SK-N-SH treated with all-trans-retinoic acid at 6 μM for 48 hours (cell line): ENCODE measurements at regions not wholly inside any gene's neighbourhood (a gene's known extent, or its start where the extent isn't known, plus 50 kb on each side); places are given as distances from the start of the nearest gene placed in this dataset.

Source experiments
- ATAC-seq: fragments of 200-7000 bp; cut with Tn5 transposase; 3 replicates; pipeline ENCODE4 v1.9.1; 2020; ENCODE audit warnings: mild to moderate bottlenecking, moderate library complexity
- ARNTL ChIP-seq: fragments of 450-650 bp; formaldehyde crosslinking; IDR thresholded peaks from 2 replicates; pipeline ENCODE4 v1.5.0; 2020; ENCODE audit warnings: low read depth, mild to moderate bottlenecking, moderate library complexity, borderline replicate concordance
- BACH2 ChIP-seq: fragments of 250-450 bp; sonication (Bioruptor Pico); IDR thresholded peaks from 2 replicates; pipeline ENCODE4 v1.9.0; 2021; ENCODE audit warnings: mild to moderate bottlenecking, borderline replicate concordance
- CSDC2 ChIP-seq: fragments of 250-450 bp; sonication (Bioruptor Pico); IDR thresholded peaks from 2 replicates; pipeline ENCODE4 v1.5.0; 2020; ENCODE audit warnings: mild to moderate bottlenecking, moderate library complexity
- CSRNP3 ChIP-seq: fragments of 250-450 bp; sonication (Bioruptor Pico); IDR thresholded peaks from 2 replicates; pipeline ENCODE4 v1.5.1; 2021; ENCODE audit warnings: mild to moderate bottlenecking, moderate library complexity
- ESRRG ChIP-seq: fragments of 250-450 bp; sonication (Bioruptor Pico); IDR thresholded peaks from 2 replicates; pipeline ENCODE4 v1.6.1; 2021; ENCODE audit warnings: mild to moderate bottlenecking
- GLIS3 ChIP-seq: fragments of 250-450 bp; sonication (Bioruptor Pico); IDR thresholded peaks from 2 replicates; pipeline ENCODE4 v1.5.0; 2020; ENCODE audit warnings: mild to moderate bottlenecking, moderate library complexity
- ISL1 ChIP-seq: fragments of 250-450 bp; sonication (Bioruptor Pico); IDR thresholded peaks from 2 replicates; pipeline ENCODE4 v2.1.2; 2022; ENCODE audit warnings: mild to moderate bottlenecking, moderate library complexity
- OSR1 ChIP-seq: fragments of 250-450 bp; sonication (Bioruptor Pico); IDR thresholded peaks from 2 replicates; pipeline ENCODE4 v1.8.0; 2022; ENCODE audit warnings: moderate library complexity, mild to moderate bottlenecking, inconsistent platforms
- PATZ1 ChIP-seq: fragments of 250-450 bp; sonication (Bioruptor Pico); IDR thresholded peaks from 2 replicates; pipeline ENCODE4 v1.8.0; 2020; ENCODE audit warnings: mild to moderate bottlenecking, moderate library complexity, borderline replicate concordance
- PPARA ChIP-seq: fragments of 250-450 bp; sonication (Bioruptor Pico); IDR thresholded peaks from 2 replicates; pipeline ENCODE4 v1.5.0; 2020; ENCODE audit warnings: mild to moderate bottlenecking, borderline replicate concordance
- RARB ChIP-seq: fragments of 250-450 bp; sonication (Bioruptor Pico); IDR thresholded peaks from 2 replicates; pipeline ENCODE4 v1.8.0; 2021; ENCODE audit warnings: mild to moderate bottlenecking, moderate library complexity
- SNAI2 ChIP-seq: fragments of 250-450 bp; sonication (Bioruptor Pico); IDR thresholded peaks from 2 replicates; pipeline ENCODE4 v1.5.0; 2020; ENCODE audit warnings: mild to moderate bottlenecking, moderate library complexity
- TCF4 ChIP-seq: fragments of 250-450 bp; sonication (Bioruptor Pico); IDR thresholded peaks from 2 replicates; pipeline ENCODE4 v1.8.0; 2021; ENCODE audit warnings: mild to moderate bottlenecking, moderate library complexity, borderline replicate concordance
- ZC3H10 ChIP-seq: fragments of 250-450 bp; sonication (Bioruptor Pico); IDR thresholded peaks from 2 replicates; pipeline ENCODE4 v1.5.1; 2021; ENCODE audit warnings: mild to moderate bottlenecking, moderate library complexity
- ZFP30 ChIP-seq: fragments of 450-650 bp; formaldehyde crosslinking; IDR thresholded peaks from 2 replicates; pipeline ENCODE4 v1.5.0; 2022; ENCODE audit warnings: mild to moderate bottlenecking, moderate library complexity
- ZNF565 ChIP-seq: fragments of 450-650 bp; formaldehyde crosslinking; conservative IDR thresholded peaks from 2 replicates; pipeline ENCODE4 v1.5.0; 2020; ENCODE audit warnings: low read depth, mild to moderate bottlenecking, moderate library complexity
- ZNF70 ChIP-seq: fragments of 450-650 bp; formaldehyde crosslinking; IDR thresholded peaks from 2 replicates; pipeline ENCODE4 v1.5.0; 2020; ENCODE audit warnings: mild to moderate bottlenecking, moderate library complexity
- ZNF8 ChIP-seq: fragments of 450-650 bp; formaldehyde crosslinking; IDR thresholded peaks from 2 replicates; pipeline ENCODE4 v1.5.0; 2020; ENCODE audit warnings: mild to moderate bottlenecking, moderate library complexity
- TF ChIP-seq, protein P1 (sequence below): fragments of 250-450 bp; sonication (Bioruptor Pico); IDR thresholded peaks from 2 replicates; pipeline ENCODE4 v1.8.0; 2021; ENCODE audit warnings: low read depth, mild to moderate bottlenecking, moderate library complexity, borderline replicate concordance

DNA sequence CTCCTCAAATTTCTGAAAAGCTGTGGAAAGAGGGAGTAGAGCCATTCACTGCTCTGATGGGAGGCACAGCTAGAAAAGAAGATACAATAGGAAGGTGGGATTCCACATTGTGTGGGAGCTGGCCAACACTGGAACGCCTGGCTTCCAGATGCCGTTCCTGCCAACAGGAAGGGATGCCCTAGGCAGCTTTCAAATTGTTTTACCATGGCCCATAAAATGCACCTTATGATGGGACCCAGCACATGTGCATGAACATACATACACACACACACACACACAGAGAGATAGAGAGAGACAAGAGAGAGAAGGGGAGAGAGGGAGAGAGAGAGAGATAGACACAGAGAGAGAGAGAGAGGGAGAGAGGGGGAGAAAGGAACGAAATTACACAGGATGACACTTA, 86.1 kb upstream of the BZW1 start:
- peak; percentile 38; the same call in 2 of the 3 replicates for ATAC-seq
- no peak for TF ChIP-seq RARB
- TF ChIP-seq ESRRG: no peak
- no peak for TF ChIP-seq ZNF565 (CRISPR knock-in tag)
- TF ChIP-seq ZNF70 (CRISPR knock-in tag): peak; percentile 64; the same call in 1 of the 2 replicates
- no peak for TF ChIP-seq PATZ1 (CRISPR knock-in tag)

- no peak for TF ChIP-seq PATZ1 (CRISPR knock-in tag)
- no peak for TF ChIP-seq ARNTL (CRISPR knock-in tag)
- TF ChIP-seq ZNF8 (CRISPR knock-in tag): no peak
- TF ChIP-seq ISL1 (CRISPR knock-in tag): no peak
- no peak for TF ChIP-seq RARB
- TF ChIP-seq TCF4 (CRISPR knock-in tag): no peak
- no peak for TF ChIP-seq ZFP30 (CRISPR knock-in tag)
- TF ChIP-seq CSRNP3 (CRISPR knock-in tag): no peak
- TF ChIP-seq ESRRG: no peak
- TF ChIP-seq SNAI2: no peak
- TF ChIP-seq OSR1: no peak
- no peak for TF ChIP-seq BACH2 (CRISPR knock-in tag)
- no peak for TF ChIP-seq ZC3H10 (CRISPR knock-in tag)
- no peak for TF ChIP-seq CSDC2 (CRISPR knock-in tag)
- TF ChIP-seq, all 23 proteins: peak for 0
- ATAC-seq: no peak
These were observed 83.1 kb upstream of the BZW1 start for GRCh38 chr2:200728630-200729029.

GRCh38 chr2:200730302-200730701, 81.4 kb upstream of the BZW1 start:
- TF ChIP-seq OSR1 (no peak), BACH2 (CRISPR knock-in tag) (no peak), CSDC2 (CRISPR knock-in tag) (no peak), CSRNP3 (CRISPR knock-in tag) (no peak), ZNF8 (CRISPR knock-in tag) (no peak), ESRRG (no peak), PPARA (CRISPR knock-in tag) (no peak), GLIS3 (CRISPR knock-in tag) (no peak), ZNF565 (CRISPR knock-in tag) (no peak), TCF4 (CRISPR knock-in tag) (no peak), RARB (no peak), ZNF70 (CRISPR knock-in tag) (no peak)
- TF ChIP-seq, protein P1, sequence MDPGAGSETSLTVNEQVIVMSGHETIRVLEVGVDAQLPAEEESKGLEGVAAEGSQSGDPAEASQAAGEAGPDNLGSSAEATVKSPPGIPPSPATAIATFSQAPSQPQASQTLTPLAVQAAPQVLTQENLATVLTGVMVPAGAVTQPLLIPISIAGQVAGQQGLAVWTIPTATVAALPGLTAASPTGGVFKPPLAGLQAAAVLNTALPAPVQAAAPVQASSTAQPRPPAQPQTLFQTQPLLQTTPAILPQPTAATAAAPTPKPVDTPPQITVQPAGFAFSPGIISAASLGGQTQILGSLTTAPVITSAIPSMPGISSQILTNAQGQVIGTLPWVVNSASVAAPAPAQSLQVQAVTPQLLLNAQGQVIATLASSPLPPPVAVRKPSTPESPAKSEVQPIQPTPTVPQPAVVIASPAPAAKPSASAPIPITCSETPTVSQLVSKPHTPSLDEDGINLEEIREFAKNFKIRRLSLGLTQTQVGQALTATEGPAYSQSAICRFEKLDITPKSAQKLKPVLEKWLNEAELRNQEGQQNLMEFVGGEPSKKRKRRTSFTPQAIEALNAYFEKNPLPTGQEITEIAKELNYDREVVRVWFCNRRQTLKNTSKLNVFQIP: no peak
- ATAC-seq: no peak

DNA sequence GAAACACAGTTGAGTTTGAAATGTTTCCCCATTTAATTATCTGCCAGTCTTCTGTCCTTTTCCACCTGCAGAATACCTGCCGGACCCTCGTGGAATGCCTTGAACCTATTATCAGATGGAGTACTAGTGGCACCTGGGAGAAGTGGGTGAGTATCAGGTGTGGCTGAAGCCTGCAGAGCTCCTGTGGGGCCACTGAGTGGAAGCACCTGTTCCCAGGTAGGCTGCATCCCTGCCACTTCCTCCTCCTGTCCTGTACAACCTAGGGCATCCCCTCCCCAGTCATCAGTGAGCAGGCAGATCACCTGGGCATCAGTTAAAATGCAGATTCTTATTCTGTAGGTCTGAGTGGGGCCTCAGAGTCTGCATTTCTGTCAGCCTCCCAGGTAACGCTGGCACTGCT, 80.8 kb upstream of the BZW1 start:
- TF ChIP-seq ZNF565 (CRISPR knock-in tag) (no peak), GLIS3 (CRISPR knock-in tag) (no peak), SNAI2 (no peak)
- ATAC-seq: no peak
